Common myeloid progenitor, CD34-positive (primary cell): ENCODE measurements at regions not wholly inside any gene's neighbourhood (a gene's known extent, or its start where the extent isn't known, plus 50 kb on each side); places are given as distances from the start of the nearest gene placed in this dataset.

Source experiments
- CTCF ChIA-PET: fragments of 350-600 bp; sonication (Branson Sonifier 250); formaldehyde crosslinking; loops from one replicate; lab custom pipeline; 2021; ENCODE audit warnings: antibody characterized with exemption; lab: Charles Lee
- POLR2A ChIA-PET: fragments of 350-600 bp; sonication (Branson Sonifier 250); formaldehyde crosslinking; loops from one replicate; lab custom pipeline; 2021; ENCODE audit warnings: antibody characterized with exemption; lab: Charles Lee
- DNase-seq, 3 donors: peaks; one replicate each; pipeline versions ENCODE4 v3.0.0 to v3.0.0-alpha.2; 2013
- H3K27ac ChIP-seq, 2 experiments: 1 replicate in 1 of 2; 2 replicates in 1 of 2; pipeline ENCODE4 v1.7.0; 2013; ENCODE audit warnings: inconsistent platforms in 2 of 2, low read length in 2 of 2, mild to moderate bottlenecking in 2 of 2, low read depth in 1 of 2, moderate library complexity in 1 of 2; ENCODE audit not compliant: severe bottlenecking in 2 of 2, insufficient read depth in 1 of 2, poor library complexity in 1 of 2
- H3K27me3 ChIP-seq, 5 experiments: replicated peaks in 2 of 5; 1 replicate in 3 of 5; 2 replicates in 2 of 5; pipeline versions ENCODE4 v1.6.1 to v1.7.0; 2013; ENCODE audit warnings: low read length in 4 of 5, mild to moderate bottlenecking in 2 of 5, moderate library complexity in 2 of 5, inconsistent platforms in 1 of 5; ENCODE audit not compliant: insufficient read depth in 5 of 5, control insufficient read depth in 4 of 5
- H3K36me3 ChIP-seq, 4 experiments: 1 replicate in 2 of 4; 2 replicates in 2 of 4; pipeline versions ENCODE4 v1.6.1 to v1.7.0; 2013; ENCODE audit warnings: low read length in 3 of 4, control low read depth in 1 of 4, mild to moderate bottlenecking in 1 of 4; ENCODE audit not compliant: control insufficient read depth in 4 of 4, insufficient read depth in 4 of 4
- H3K4me1 ChIP-seq, 4 experiments: 1 replicate in 3 of 4; 2 replicates in 1 of 4; pipeline versions ENCODE4 v1.6.1 to v1.7.1; 2013; ENCODE audit warnings: low read length in 3 of 4, mild to moderate bottlenecking in 3 of 4, control low read depth in 1 of 4, inconsistent platforms in 1 of 4, moderate library complexity in 1 of 4; ENCODE audit not compliant: control insufficient read depth in 4 of 4, insufficient read depth in 4 of 4; ENCODE audit errors: control extremely low read depth in 1 of 4
- H3K4me3 ChIP-seq, 7 experiments: 1 replicate in 4 of 7; 2 replicates in 3 of 7; pipeline versions ENCODE4 v1.5.1 to v1.7.0; 2013; ENCODE audit warnings: mild to moderate bottlenecking in 7 of 7, low read length in 6 of 7, moderate library complexity in 6 of 7, inconsistent platforms in 2 of 7, low read depth in 2 of 7, control low read depth in 1 of 7; ENCODE audit not compliant: insufficient read depth in 4 of 7, control insufficient read depth in 1 of 7; ENCODE audit errors: extremely low read depth in 1 of 7
- H3K9me3 ChIP-seq, 5 experiments: 1 replicate in 4 of 5; 2 replicates in 1 of 5; pipeline versions ENCODE4 v1.6.1 to v1.7.1; 2013; ENCODE audit warnings: low read length in 4 of 5, mild to moderate bottlenecking in 2 of 5, inconsistent platforms in 1 of 5, low read depth in 1 of 5, moderate library complexity in 1 of 5; ENCODE audit not compliant: control insufficient read depth in 4 of 5, insufficient read depth in 2 of 5; ENCODE audit errors: control extremely low read depth in 1 of 5
- WGBS: methylation state at CpG from one replicate; pipeline ENCODE4 v1.1.5; 2013; ENCODE audit not compliant: insufficient coverage; 5-methylcytosine and 5-hydroxymethylcytosine counted together

- ChIA-PET POLR2A (no interaction called here), CTCF (interaction anchor here (0.5 kb wide), 1 partner anchor 46 kb away, joined by 3 read pairs; no protein-coding TSS in a partner anchor)
- Histone ChIP-seq H3K27me3 (no peaks in the 10 kb centered on the region), H3K36me3 (no peaks in the 10 kb centered on the region), H3K4me3 (no peak overlapping the region), H3K27ac (no peak overlapping the region), H3K4me1 (no peaks in the 10 kb centered on the region), H3K9me3 (peaks cover 0 to 6% (median 0%) of the 10 kb centered on the region in 5 experiments)
- DNase-seq = no peak
- 67% methylated on average over 3 of the region's 3 CpGs for WGBS
Measured at GRCh38 chr11:41845066-41845465, 385.6 kb upstream of the LRRC4C start.

GRCh38 chr11:41848349-41848748 is 388.9 kb upstream of the LRRC4C start:
- Histone ChIP-seq H3K4me1 (no peaks in the 10 kb centered on the region), H3K4me3 (no peak overlapping the region), H3K9me3 (no peaks in the 10 kb centered on the region), H3K27me3 (no peaks in the 10 kb centered on the region), H3K36me3 (no peaks in the 10 kb centered on the region), H3K27ac (no peak overlapping the region)
- POLR2A ChIA-PET = no interaction called here
- CTCF ChIA-PET = no interaction called here
- DNase-seq = no peak
- WGBS = 50% methylated on average over 1 of the region's 3 CpGs

DNA sequence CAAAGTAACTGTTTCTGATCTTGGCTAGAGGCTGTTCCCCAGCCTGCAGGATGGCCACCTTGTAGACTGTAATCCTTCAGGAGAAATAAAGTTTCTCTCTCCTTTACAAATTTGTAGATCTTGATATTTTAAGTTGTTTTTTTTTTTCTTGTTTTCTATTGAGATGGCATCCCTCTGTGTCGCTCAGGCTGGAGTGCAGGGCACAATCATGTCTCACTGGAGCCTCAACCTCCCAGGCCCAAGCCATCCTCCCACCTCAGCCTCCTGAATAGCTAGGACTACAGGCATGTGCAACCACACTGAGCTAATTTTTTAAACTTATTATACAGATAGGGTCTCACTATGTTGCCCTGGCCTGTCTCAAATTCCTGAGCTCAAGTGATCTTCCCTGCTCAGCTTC is 389.8 kb upstream of the LRRC4C start:
- Histone ChIP-seq H3K4me3 (no peak overlapping the region), H3K27ac (no peak overlapping the region), H3K36me3 (no peaks in the 10 kb centered on the region), H3K4me1 (no peaks in the 10 kb centered on the region), H3K27me3 (no peaks in the 10 kb centered on the region), H3K9me3 (no peaks in the 10 kb centered on the region)
- POLR2A ChIA-PET = no interaction called here
- 86% methylated on average over 1 of the region's 1 CpG for WGBS
- CTCF ChIA-PET = no interaction called here
- DNase-seq = no peak

GRCh38 chr11:41851743-41852142 is 392.3 kb upstream of the LRRC4C start:
- POLR2A ChIA-PET = no interaction called here
- Histone ChIP-seq H3K9me3 (no peaks in the 10 kb centered on the region), H3K27me3 (no peaks in the 10 kb centered on the region), H3K4me3 (no peak overlapping the region), H3K36me3 (no peaks in the 10 kb centered on the region), H3K27ac (no peak overlapping the region), H3K4me1 (no peaks in the 10 kb centered on the region)
- CTCF ChIA-PET = no interaction called here
- DNase-seq = no peak

DNA sequence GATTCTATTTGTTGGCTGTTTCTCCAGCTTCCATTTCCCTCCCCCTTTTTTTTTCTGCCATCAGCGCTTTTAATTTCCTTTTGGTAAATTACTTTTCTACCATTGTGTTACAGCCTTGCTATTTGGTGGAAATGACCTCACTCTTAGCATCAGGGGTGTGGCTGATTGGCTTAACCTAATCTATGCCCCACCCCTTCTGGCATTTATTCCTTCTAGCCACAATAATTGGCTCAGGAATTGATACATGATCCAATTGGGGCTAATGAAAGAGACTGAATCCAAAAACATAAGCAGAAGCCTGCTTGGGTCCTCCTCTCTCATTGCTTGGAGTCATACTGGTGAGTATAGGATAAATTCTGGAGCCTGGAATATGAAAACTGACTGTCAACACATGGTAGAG is 402.4 kb upstream of the LRRC4C start:
- Histone ChIP-seq H3K4me1 (no peaks in the 10 kb centered on the region), H3K27ac (no peak overlapping the region), H3K36me3 (no peaks in the 10 kb centered on the region), H3K27me3 (no peaks in the 10 kb centered on the region), H3K4me3 (no peak overlapping the region), H3K9me3 (no peaks in the 10 kb centered on the region)
- CTCF ChIA-PET = no interaction called here
- POLR2A ChIA-PET = no interaction called here
- no peak for DNase-seq
- WGBS = no CpG with 5 or more reads among the region's 1 CpG

DNA sequence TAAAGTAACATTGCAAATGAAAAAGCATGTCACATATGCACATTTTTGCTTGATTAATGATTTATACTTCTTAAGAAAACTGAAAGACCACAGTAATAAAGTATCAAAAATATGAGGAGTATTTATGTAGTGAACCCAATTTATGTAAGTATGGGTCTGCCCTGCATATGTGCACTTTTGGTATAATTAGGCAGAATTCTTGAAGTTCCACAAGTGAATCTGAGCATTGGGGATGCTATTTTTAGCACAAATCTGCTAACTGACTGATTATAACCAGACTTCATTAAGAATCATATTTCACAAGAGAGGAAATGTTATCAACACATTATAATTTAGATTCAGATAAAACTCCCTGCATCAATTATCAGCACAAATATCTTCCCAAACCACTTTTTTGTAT is 407.1 kb upstream of the LRRC4C start:
- Histone ChIP-seq H3K36me3 (no peaks in the 10 kb centered on the region), H3K4me1 (no peaks in the 10 kb centered on the region), H3K9me3 (no peaks in the 10 kb centered on the region), H3K27me3 (no peaks in the 10 kb centered on the region), H3K27ac (no peak overlapping the region), H3K4me3 (no peak overlapping the region)
- ChIA-PET CTCF (no interaction called here), POLR2A (no interaction called here)
- DNase-seq = no peak

- POLR2A ChIA-PET = no interaction called here
- Histone ChIP-seq H3K27ac (no peak overlapping the region), H3K4me3 (no peak overlapping the region), H3K27me3 (no peaks in the 10 kb centered on the region), H3K4me1 (no peaks in the 10 kb centered on the region), H3K36me3 (no peaks in the 10 kb centered on the region), H3K9me3 (no peaks in the 10 kb centered on the region)
- DNase-seq = no peak
- 86% methylated on average over 4 of the region's 4 CpGs for WGBS
- CTCF ChIA-PET = no interaction called here
Measured at GRCh38 chr11:41868606-41869005, 409.2 kb upstream of the LRRC4C start.
